ENCODE measurements at regions not wholly inside any gene's neighbourhood (a gene's known extent, or its start where the extent isn't known, plus 50 kb on each side); places are given as distances from the start of the nearest gene placed in this dataset.

- no peak overlapping the region for H3K27ac ChIP-seq (replicated peaks)
- intact Hi-C loops (cut with micrococcal nuclease), result no loop called here
Measured at GRCh38 chr6:140285998-140286690, 911.7 kb upstream of the CITED2 start.

GRCh38 chr6:140285471-140285870 is 911.0 kb upstream of the CITED2 start:
- Histone ChIP-seq H3K27ac (replicated peaks) (no peak overlapping the region), H3K27me3 (ENCODE audit: low read depth) (no peaks in the 10 kb centered on the region), H3K4me1 (peaks cover 14% of the 10 kb centered on the region), H3K36me3 (no peaks in the 10 kb centered on the region), H3K4me3 (no peak overlapping the region), H3K9me3 (replicated peaks) (no peaks in the 10 kb centered on the region)
- no peak for TF ChIP-seq CTCF (IDR thresholded peaks at IDR 0.05; ENCODE audit: borderline replicate concordance)
- DNase-seq, result no peak
- intact Hi-C loops (cut with micrococcal nuclease), result no loop called here

More at GRCh38 chr6:140285998-140286690, 911.7 kb upstream of the CITED2 start:
- DNase-seq, result no peak
- Histone ChIP-seq H3K9me3 (replicated peaks) (peaks cover 2% of the 10 kb centered on the region), H3K4me3 (no peak overlapping the region), H3K27me3 (ENCODE audit: low read depth) (no peaks in the 10 kb centered on the region), H3K4me1 (peaks cover 14% of the 10 kb centered on the region), H3K36me3 (no peaks in the 10 kb centered on the region)
- no peak for TF ChIP-seq CTCF (IDR thresholded peaks at IDR 0.05; ENCODE audit: borderline replicate concordance)

GRCh38 chr6:140284871-140285270 is 910.4 kb upstream of the CITED2 start:
- H3K4me3 ChIP-seq, result no peak overlapping the region
- intact Hi-C loops (cut with micrococcal nuclease), result no loop called here
- H3K27me3 ChIP-seq (ENCODE audit: low read depth), result no peaks in the 10 kb centered on the region
- H3K4me1 ChIP-seq, result peaks cover 14% of the 10 kb centered on the region
- DNase-seq, result no peak
- TF ChIP-seq CTCF (IDR thresholded peaks at IDR 0.05; ENCODE audit: borderline replicate concordance), result no peak
- H3K36me3 ChIP-seq, result no peaks in the 10 kb centered on the region
- no peak overlapping the region for H3K27ac ChIP-seq (replicated peaks)
- H3K9me3 ChIP-seq (replicated peaks), result no peaks in the 10 kb centered on the region

- H3K27me3 ChIP-seq (ENCODE audit: low read depth), result no peaks in the 10 kb centered on the region
- no peak overlapping the region for H3K27ac ChIP-seq (replicated peaks)
- no peak for TF ChIP-seq CTCF (IDR thresholded peaks at IDR 0.05; ENCODE audit: borderline replicate concordance)
- H3K9me3 ChIP-seq (replicated peaks), result no peaks in the 10 kb centered on the region
- DNase-seq, result no peak
- no peaks in the 10 kb centered on the region for H3K36me3 ChIP-seq
- H3K4me3 ChIP-seq, result no peak overlapping the region
- intact Hi-C loops (cut with micrococcal nuclease), result no loop called here
- peaks cover 14% of the 10 kb centered on the region for H3K4me1 ChIP-seq
Measured at GRCh38 chr6:140283197-140283596, 908.7 kb upstream of the CITED2 start.

GRCh38 chr6:140281767-140282166 is 907.3 kb upstream of the CITED2 start:
- no peak for DNase-seq
- Histone ChIP-seq H3K9me3 (replicated peaks) (no peaks in the 10 kb centered on the region), H3K4me3 (no peak overlapping the region), H3K4me1 (peaks cover 14% of the 10 kb centered on the region), H3K27ac (replicated peaks) (no peak overlapping the region), H3K27me3 (ENCODE audit: low read depth) (no peaks in the 10 kb centered on the region), H3K36me3 (no peaks in the 10 kb centered on the region)
- no peak for TF ChIP-seq CTCF (IDR thresholded peaks at IDR 0.05; ENCODE audit: borderline replicate concordance)
- intact Hi-C loops (cut with micrococcal nuclease), result no loop called here
